ENCODE measurements at regions not wholly inside any gene's neighbourhood (a gene's known extent, or its start where the extent isn't known, plus 50 kb on each side); places are given as distances from the start of the nearest gene placed in this dataset.

GRCh38 chr12:22893878-22894277 is 268.9 kb downstream of the ETNK1 start:
- Histone ChIP-seq H2AFZ (ENCODE audit: low read depth, low read length) (no peak overlapping the region), H3K27ac (ENCODE audit: low read length) (no peak overlapping the region), H3K4me3 (ENCODE audit: low read length) (no peak overlapping the region), H4K20me1 (ENCODE audit: insufficient read depth) (no peaks in the 10 kb centered on the region), H3K4me2 (ENCODE audit: low read length) (no peak overlapping the region), H3K79me2 (replicated peaks; ENCODE audit: insufficient read depth, low read length) (no peaks in the 10 kb centered on the region), H3K9ac (ENCODE audit: low read length) (no peak overlapping the region), H3K27me3 (ENCODE audit: insufficient read depth, low read depth, low read length) (no peaks in the 10 kb centered on the region), H3F3A (ENCODE audit: insufficient read depth, low read length, poor library complexity, severe bottlenecking) (no peaks in the 10 kb centered on the region), H3K9me2 (ENCODE audit: insufficient read depth, low read length) (no peaks in the 10 kb centered on the region), H3K36me3 (ENCODE audit: insufficient read depth, low read length) (no peaks in the 10 kb centered on the region), H3K9me3 (ENCODE audit: low read length) (no peaks in the 10 kb centered on the region)
- TF ChIP-seq REST (IDR thresholded peaks at IDR 0.05; ENCODE audit: borderline replicate concordance) (no peak), CTCF (IDR thresholded peaks at IDR 0.05; ENCODE audit: poor library complexity, severe bottlenecking) (no peak), SMC3 (conservative IDR thresholded peaks at IDR 0.05; ENCODE audit: poor library complexity) (no peak), MXI1 (conservative IDR thresholded peaks at IDR 0.05; ENCODE audit: poor library complexity, severe bottlenecking) (no peak), EP300 (conservative IDR thresholded peaks at IDR 0.05; ENCODE audit: poor library complexity, severe bottlenecking) (no peak), POLR2AphosphoS5 (IDR thresholded peaks at IDR 0.05) (no peak), TAF1 (IDR thresholded peaks at IDR 0.05; ENCODE audit: low read depth) (no peak)

- Histone ChIP-seq H3K4me2 (ENCODE audit: low read length) (no peak overlapping the region), H3K79me2 (replicated peaks; ENCODE audit: insufficient read depth, low read length) (no peaks in the 10 kb centered on the region), H3F3A (ENCODE audit: insufficient read depth, low read length, poor library complexity, severe bottlenecking) (no peaks in the 10 kb centered on the region), H3K27me3 (ENCODE audit: insufficient read depth, low read depth, low read length) (no peaks in the 10 kb centered on the region), H2AFZ (ENCODE audit: low read depth, low read length) (no peak overlapping the region), H3K4me3 (ENCODE audit: low read length) (no peak overlapping the region), H3K36me3 (ENCODE audit: insufficient read depth, low read length) (no peaks in the 10 kb centered on the region), H3K9me3 (ENCODE audit: low read length) (no peaks in the 10 kb centered on the region), H3K9ac (ENCODE audit: low read length) (no peak overlapping the region), H3K9me2 (ENCODE audit: insufficient read depth, low read length) (no peaks in the 10 kb centered on the region), H4K20me1 (ENCODE audit: insufficient read depth) (no peaks in the 10 kb centered on the region), H3K27ac (ENCODE audit: low read length) (no peak overlapping the region)
- TF ChIP-seq EP300 (conservative IDR thresholded peaks at IDR 0.05; ENCODE audit: poor library complexity, severe bottlenecking) (no peak), TAF1 (IDR thresholded peaks at IDR 0.05; ENCODE audit: low read depth) (no peak), POLR2AphosphoS5 (IDR thresholded peaks at IDR 0.05) (no peak), MXI1 (conservative IDR thresholded peaks at IDR 0.05; ENCODE audit: poor library complexity, severe bottlenecking) (no peak), RAD21 (conservative IDR thresholded peaks at IDR 0.05) (no peak), SMC3 (conservative IDR thresholded peaks at IDR 0.05; ENCODE audit: poor library complexity) (no peak), CTCF (IDR thresholded peaks at IDR 0.05; ENCODE audit: poor library complexity, severe bottlenecking) (no peak), EZH2 (IDR thresholded peaks at IDR 0.05; ENCODE audit: borderline replicate concordance, insufficient read depth, low read length, poor library complexity, severe bottlenecking) (no peak), REST (IDR thresholded peaks at IDR 0.05; ENCODE audit: borderline replicate concordance) (no peak)
These were observed 274.2 kb downstream of the ETNK1 start for GRCh38 chr12:22899184-22899583.

Data from neural cell (in vitro differentiated cells).